HEK293 (cell line): ENCODE measurements at regions not wholly inside any gene's neighbourhood (a gene's known extent, or its start where the extent isn't known, plus 50 kb on each side); places are given as distances from the start of the nearest gene placed in this dataset.

ENCODE experiments used
- CTCF ChIP-seq: fragments of 450-650 bp; formaldehyde crosslinking; IDR thresholded peaks from 2 replicates; pipeline ENCODE4 v1.5.1; 2016; ENCODE audit warnings: missing biosample characterization, missing genetic modification characterization
- ZFP41 ChIP-seq: fragments of 450-650 bp; formaldehyde crosslinking; IDR thresholded peaks from 2 replicates; pipeline ENCODE4 v1.5.1; 2016; ENCODE audit warnings: missing biosample characterization, missing genetic modification characterization, borderline replicate concordance
- ZNF24 ChIP-seq: fragments of 450-650 bp; formaldehyde crosslinking; IDR thresholded peaks from 2 replicates; pipeline ENCODE4 v1.5.1; 2016; ENCODE audit warnings: missing biosample characterization, missing genetic modification characterization
- ZNF677 ChIP-seq: fragments of 450-650 bp; IDR thresholded peaks from 2 replicates; pipeline ENCODE4 v1.5.0; 2018; ENCODE audit warnings: missing biosample characterization, mild to moderate bottlenecking, missing genetic modification characterization, moderate library complexity
- ZNF701 ChIP-seq: fragments of 450-650 bp; formaldehyde crosslinking; IDR thresholded peaks from 2 replicates; pipeline ENCODE4 v1.5.1; 2016; ENCODE audit warnings: missing biosample characterization, missing genetic modification characterization
- ZNF704 ChIP-seq: fragments of 450-650 bp; formaldehyde crosslinking; IDR thresholded peaks from 2 replicates; pipeline ENCODE4 v1.5.1; 2016; ENCODE audit warnings: missing biosample characterization, missing genetic modification characterization
- ZNF776 ChIP-seq: fragments of 450-650 bp; formaldehyde crosslinking; IDR thresholded peaks from 2 replicates; pipeline ENCODE4 v1.5.0; 2017; ENCODE audit warnings: missing biosample characterization, missing genetic modification characterization, borderline replicate concordance

- TF ChIP-seq CTCF (tag by site-specific recombination) (no peak), ZFP41 (no peak), ZNF701 (tag by site-specific recombination) (no peak), ZNF776 (no peak), ZNF677 (tag by site-specific recombination) (no peak), ZNF704 (tag by site-specific recombination) (no peak), ZNF24 (tag by site-specific recombination) (no peak)
These were observed 181.4 kb upstream of the ETV3 start for GRCh38 chr1:157319567-157319966.
